ENCODE measurements at regions not wholly inside any gene's neighbourhood (a gene's known extent, or its start where the extent isn't known, plus 50 kb on each side); places are given as distances from the start of the nearest gene placed in this dataset.

DNA sequence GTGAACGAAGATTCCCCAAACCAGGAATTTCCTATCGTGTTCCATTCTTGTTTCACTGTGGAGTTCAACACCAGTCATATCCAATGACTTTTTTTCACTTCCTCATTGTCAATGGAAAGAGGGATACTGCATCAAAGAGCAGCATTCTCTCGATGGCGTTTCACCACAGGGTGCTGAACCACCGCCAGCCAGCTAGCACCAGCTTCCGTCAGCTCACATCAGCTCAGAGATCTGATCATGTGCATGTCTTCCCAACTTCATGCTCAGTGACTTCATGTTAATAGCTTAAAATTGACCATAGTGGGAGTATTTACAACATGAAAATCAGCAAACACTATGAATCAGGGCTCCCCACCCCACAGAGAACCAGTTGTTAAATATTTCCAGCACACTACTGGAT is 359.9 kb downstream of the TNS1 start:
- Histone ChIP-seq H3K36me3 (no peaks in the 10 kb centered on the region), H3K27ac (peak overlapping the region in 2 of 10 donors; percentile 29 to 70), H3K27me3 (no peaks in the 10 kb centered on the region), H3K4me3 (no peak overlapping the region), H3K9me3 (no peaks in the 10 kb centered on the region), H3K4me1 (peaks cover 0 to 36% (median 9%) of the 10 kb centered on the region in 9 donors)
- ATAC-seq (no peak), DNase-seq (no peak)
- WGBS, 2 donors, result 90 to 95% methylated on average over 6 of the region's 6 CpGs
- intact Hi-C loops (cut with DNase I), result no loop called here
- no peak for TF ChIP-seq CTCF (IDR thresholded peaks at IDR 0.05)

- intact Hi-C loops (cut with DNase I), result no loop called here
- no peaks in the 10 kb centered on the region for H3K27me3 ChIP-seq
- no peaks in the 10 kb centered on the region for H3K9me3 ChIP-seq
- DNase-seq (no peak), ATAC-seq (peak in 2 of 8 donors; percentile 48 to 56)
- no peaks in the 10 kb centered on the region for H3K36me3 ChIP-seq
- H3K27ac ChIP-seq, result peak overlapping the region in 2 of 10 donors; percentile 21 to 40
- 73 to 76% methylated on average over 2 of the region's 2 CpGs for WGBS, 2 donors
- H3K4me3 ChIP-seq, result no peak overlapping the region
- no peak for TF ChIP-seq CTCF (IDR thresholded peaks at IDR 0.05)
- peaks cover 3 to 46% (median 16%) of the 10 kb centered on the region in 9 donors for H3K4me1 ChIP-seq
Observed at GRCh38 chr2:217641960-217642359, 360.8 kb downstream of the TNS1 start.

DNA sequence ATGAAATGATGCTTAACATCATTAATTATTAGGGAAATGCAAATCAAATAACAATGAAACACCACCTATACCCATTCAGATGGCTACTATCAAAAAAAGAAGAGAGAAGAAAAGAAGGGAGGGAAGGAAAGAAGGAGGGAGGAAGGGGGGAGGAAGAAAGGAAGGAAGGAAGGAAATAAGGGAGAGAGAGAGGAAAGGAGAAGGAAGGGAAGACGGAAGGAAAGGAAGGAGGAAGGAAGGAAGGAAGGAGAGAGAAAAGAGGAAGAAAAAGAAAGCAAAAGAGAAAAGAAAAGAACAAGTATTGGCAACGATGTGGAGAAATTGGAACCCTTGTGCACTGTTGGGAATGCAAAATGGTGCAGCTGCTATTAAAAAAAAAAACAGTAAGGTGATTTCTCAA is 363.3 kb downstream of the TNS1 start:
- H3K27me3 ChIP-seq, result no peaks in the 10 kb centered on the region
- H3K9me3 ChIP-seq, result no peaks in the 10 kb centered on the region
- H3K36me3 ChIP-seq, result no peaks in the 10 kb centered on the region
- 75 to 77% methylated on average over 2 of the region's 2 CpGs for WGBS, 2 donors
- H3K27ac ChIP-seq, result no peak overlapping the region
- ATAC-seq (no peak), DNase-seq (no peak)
- intact Hi-C loops (cut with DNase I), result loop anchor here in 2 of 10 donors (5.0 to 10.0 kb wide), 2 partner anchors 47 to 115 kb away; no protein-coding TSS in a partner anchor
- H3K4me3 ChIP-seq, result no peak overlapping the region
- H3K4me1 ChIP-seq, result peaks cover 3 to 52% (median 16%) of the 10 kb centered on the region in 9 donors
- no peak for TF ChIP-seq CTCF (IDR thresholded peaks at IDR 0.05)

GRCh38 chr2:217638533-217638932 is 364.3 kb downstream of the TNS1 start:
- TF ChIP-seq CTCF (IDR thresholded peaks at IDR 0.05), result no peak
- no peaks in the 10 kb centered on the region for H3K9me3 ChIP-seq
- no peaks in the 10 kb centered on the region for H3K27me3 ChIP-seq
- peaks cover 0 to 44% (median 16%) of the 10 kb centered on the region in 9 donors for H3K4me1 ChIP-seq
- no peak overlapping the region for H3K27ac ChIP-seq
- ATAC-seq, result no peak
- 81 to 83% methylated on average over 4 of the region's 4 CpGs for WGBS, 2 donors
- no peak for DNase-seq
- no peak overlapping the region for H3K4me3 ChIP-seq
- intact Hi-C loops (cut with DNase I), result loop anchor here in 2 of 10 donors (5.0 to 10.0 kb wide), 2 partner anchors 46 to 114 kb away; no protein-coding TSS in a partner anchor
- no peaks in the 10 kb centered on the region for H3K36me3 ChIP-seq
